ENCODE measurements at regions not wholly inside any gene's neighbourhood (a gene's known extent, or its start where the extent isn't known, plus 50 kb on each side); places are given as distances from the start of the nearest gene placed in this dataset.

DNA sequence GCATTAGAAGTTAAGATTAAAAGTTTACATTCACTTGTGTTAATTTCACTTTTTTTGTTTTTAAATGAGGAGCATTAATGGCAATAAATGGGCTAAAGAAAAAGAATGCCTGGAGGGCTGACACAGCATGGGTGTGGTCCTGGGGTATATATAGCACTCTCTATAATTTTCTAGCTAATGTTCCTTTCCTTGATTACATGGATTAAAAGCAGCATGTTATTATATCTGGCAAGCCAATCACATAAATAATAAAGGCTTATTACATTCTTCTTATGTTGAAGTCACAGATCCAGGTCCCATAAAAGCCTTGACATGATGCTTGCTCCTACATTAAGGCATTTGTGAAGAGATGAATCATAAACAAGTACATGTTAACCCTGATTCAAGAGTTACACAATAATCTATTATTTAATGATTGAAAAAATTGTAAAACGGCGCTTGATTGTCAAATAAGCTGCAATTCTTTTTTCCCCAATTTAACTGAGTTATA lies 91.4 kb downstream of the LYPLAL1 start:
- no peak for DNase-seq

DNA sequence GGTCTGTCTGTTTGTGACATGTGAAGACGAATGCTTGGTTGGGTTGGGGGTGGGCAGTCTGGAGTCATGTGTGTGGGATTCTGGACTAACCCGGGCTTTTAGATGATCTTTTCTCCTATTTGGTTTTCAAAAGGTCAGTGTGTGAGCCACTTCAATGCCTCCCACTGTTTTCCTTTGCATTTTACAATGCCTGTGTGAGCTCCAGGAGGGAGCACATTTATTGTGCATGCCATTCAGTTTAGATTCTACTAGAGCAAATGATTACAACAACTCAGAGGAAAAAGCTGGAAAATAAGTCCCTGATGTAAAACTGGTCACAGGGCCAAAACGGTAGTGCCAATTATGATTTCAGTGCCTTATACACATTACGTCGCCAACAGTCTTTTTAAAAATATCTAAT lies 90.9 kb downstream of the LYPLAL1 start:
- peak; percentile 3 for DNase-seq

Measured in fibroblast of skin of right biceps (primary cell).